Stimulated activated CD8-positive, alpha-beta memory T cell treated with anti-CD3 and anti-CD28 coated beads, Interleukin-7, amount 100 ng/mL, for 48 hours (primary cell): ENCODE measurements at regions not wholly inside any gene's neighbourhood (a gene's known extent, or its start where the extent isn't known, plus 50 kb on each side); places are given as distances from the start of the nearest gene placed in this dataset.
"Not testable (repeated sequence)": the region's sequence is repeated elsewhere in the genome, so short reads cannot be mapped to it uniquely, and the experiment has no call there.

ENCODE experiments used
- DNase-seq, 2 donors: peaks; one replicate each; pipeline ENCODE4 v3.0.0-alpha.2; 2020; ENCODE audit warnings: low read depth in 1 of 2; ENCODE audit errors: extremely low read depth in 1 of 2

- no peak for DNase-seq
Observed at GRCh38 chr6:121544691-121545090, 109.2 kb downstream of the GJA1 start.

- DNase-seq: no peak
Observed at GRCh38 chr6:121548131-121548530, 112.7 kb downstream of the GJA1 start.

DNA sequence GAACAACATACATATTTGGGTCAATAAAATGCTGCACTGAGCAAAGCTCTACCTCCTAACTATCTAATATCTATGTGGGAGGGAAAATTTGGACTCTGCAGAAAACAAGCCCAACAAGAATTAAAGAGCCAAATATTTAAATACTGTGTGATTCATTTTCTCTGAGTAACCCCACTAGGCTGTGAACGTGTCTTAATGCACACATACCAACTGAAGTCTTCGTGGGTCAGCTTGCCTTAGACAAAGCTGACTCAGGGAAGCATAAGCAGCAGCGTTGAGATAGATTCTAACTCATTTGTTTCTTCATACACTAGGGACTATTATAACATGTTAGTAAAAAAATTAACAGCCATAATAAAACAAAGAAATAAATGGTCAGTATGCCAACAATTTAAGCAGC, 114.3 kb downstream of the GJA1 start:
- no peak for DNase-seq

DNA sequence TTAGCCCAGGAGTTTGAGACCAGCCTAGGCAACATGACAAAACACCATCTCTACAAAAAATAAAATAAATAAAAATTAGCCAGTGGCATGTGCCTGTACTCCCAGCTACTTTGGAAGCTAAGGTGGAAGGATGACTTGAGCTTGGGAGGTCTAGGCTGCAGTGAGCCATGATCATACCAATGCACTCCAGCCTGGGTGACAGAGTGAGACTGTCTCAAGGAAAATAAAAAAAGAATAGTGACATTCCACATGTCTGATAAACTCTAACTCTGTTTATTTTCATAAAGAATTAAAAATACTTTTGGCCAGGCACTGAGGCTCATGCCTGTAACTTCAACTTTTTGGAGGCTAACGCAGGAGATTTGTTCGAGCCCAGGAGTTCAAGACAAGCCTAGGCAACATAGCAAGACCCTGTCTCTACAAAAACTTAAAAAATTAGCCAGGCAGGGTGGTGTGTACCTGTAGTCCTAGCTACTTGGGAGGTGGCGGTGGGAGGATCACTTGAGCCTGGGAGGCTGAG, 115.1 kb downstream of the GJA1 start:
- no peak for DNase-seq

GRCh38 chr6:121555201-121555600, 119.8 kb downstream of the GJA1 start:
- DNase-seq: no peak

GRCh38 chr6:121556149-121556548, 120.7 kb downstream of the GJA1 start:
- DNase-seq: not testable (repeated sequence)

GRCh38 chr6:121557146-121557940, 121.9 kb downstream of the GJA1 start:
- no peak for DNase-seq

GRCh38 chr6:121559611-121560269, 124.3 kb downstream of the GJA1 start:
- no peak for DNase-seq

DNA sequence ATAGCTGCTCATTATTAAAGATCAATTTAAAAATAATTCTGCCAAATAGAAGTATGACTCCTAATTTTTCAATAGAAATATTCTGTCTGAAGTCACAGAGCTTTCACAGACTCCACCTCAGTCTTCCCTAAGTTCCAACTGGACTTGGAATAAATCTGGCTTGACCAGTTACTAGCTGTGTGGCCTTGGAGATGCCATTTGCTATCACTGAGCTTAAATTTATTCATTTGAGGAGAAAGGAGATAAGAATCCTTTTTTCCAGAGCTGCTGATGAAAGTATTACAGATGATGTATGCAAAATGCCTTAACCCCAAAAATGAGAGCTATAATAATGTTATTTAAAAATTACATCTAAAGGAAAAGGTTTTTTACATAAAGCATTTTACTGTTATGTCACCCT, 125.0 kb downstream of the GJA1 start:
- DNase-seq: no peak

- DNase-seq: no peak
Observed at GRCh38 chr6:121563286-121563685, 127.8 kb downstream of the GJA1 start.

DNA sequence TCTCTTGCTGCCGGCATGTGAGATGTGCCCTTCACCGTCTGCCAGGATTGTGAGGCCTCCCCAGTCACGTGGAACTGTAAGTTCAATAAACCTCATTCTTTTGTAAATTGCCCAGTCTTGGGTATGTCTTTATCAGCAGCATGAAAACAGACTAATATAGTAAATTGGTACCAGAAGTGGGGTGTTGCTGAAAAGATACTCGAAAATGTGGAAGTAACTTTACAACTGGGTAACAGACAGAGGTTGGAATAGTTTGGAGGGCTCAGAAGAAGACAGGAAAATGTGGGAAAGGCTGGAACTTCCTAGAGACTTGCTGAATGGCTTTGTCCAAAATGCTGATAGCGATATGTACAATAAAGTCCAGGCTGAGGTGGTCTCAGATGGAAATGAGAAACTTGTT, 129.1 kb downstream of the GJA1 start:
- DNase-seq: not testable (repeated sequence)

DNA sequence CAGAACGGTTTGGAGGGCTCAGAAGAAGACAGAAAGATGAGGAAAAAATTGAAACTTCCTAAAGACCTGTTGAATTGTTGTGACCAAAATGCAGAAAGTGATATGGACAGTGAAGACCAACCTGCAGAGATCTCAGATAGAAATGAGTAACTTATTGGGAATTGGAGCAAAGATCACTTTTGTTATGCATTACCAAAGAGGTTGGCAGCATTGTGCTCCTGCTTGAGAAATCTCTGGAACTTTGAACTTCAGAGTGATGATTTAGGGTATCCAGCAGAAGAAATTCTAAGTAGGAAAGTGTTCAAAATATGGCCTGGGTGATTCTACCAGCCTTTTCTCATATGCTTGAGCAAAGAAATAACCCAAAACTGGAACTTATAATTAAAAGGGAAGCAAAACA, 136.0 kb downstream of the GJA1 start:
- DNase-seq: no peak

GRCh38 chr6:121573481-121573880, 138.0 kb downstream of the GJA1 start:
- no peak for DNase-seq

- no peak for DNase-seq
Observed at GRCh38 chr6:121578216-121578615, 142.8 kb downstream of the GJA1 start.

- no peak for DNase-seq
Observed at GRCh38 chr6:121579478-121579877, 144.0 kb downstream of the GJA1 start.

GRCh38 chr6:121581327-121581726, 145.9 kb downstream of the GJA1 start:
- DNase-seq: no peak

GRCh38 chr6:121582262-121582661, 146.8 kb downstream of the GJA1 start:
- DNase-seq: no peak

DNA sequence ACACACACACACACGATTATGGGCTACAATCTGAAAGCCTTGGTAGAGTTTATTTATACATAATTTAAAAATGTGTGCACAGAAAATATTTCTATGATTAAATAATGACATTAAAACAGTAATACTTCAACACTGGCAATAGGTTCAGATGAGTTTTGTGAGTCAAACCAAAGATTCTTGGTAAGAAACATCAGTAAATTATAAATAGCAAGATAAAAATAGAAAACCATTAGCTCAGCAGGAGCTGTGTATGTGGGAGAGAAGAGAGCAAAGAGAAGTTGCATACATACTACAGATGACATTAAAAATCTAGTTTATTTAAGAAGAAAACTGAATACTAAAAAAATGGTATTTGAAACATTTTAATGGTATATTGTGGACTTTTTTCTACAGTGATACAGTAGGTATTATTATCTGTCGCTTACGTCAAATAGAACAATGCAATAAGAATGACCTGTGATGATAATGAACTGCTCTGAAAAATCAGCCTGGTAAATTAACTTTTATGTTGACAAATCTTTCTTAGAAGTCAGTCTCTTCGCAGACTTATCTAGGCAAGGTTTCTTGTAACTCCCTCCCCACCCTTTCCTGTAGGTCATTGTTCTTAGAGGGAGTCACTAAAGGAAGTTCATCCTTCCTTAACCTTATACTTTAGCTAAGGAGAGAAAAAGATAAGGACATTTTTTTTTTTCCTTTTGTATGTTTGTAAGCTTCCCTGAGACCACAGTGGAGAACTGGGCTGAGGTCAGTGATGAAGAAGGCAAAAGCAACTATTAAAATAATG, 149.3 kb downstream of the GJA1 start:
- no peak for DNase-seq

DNA sequence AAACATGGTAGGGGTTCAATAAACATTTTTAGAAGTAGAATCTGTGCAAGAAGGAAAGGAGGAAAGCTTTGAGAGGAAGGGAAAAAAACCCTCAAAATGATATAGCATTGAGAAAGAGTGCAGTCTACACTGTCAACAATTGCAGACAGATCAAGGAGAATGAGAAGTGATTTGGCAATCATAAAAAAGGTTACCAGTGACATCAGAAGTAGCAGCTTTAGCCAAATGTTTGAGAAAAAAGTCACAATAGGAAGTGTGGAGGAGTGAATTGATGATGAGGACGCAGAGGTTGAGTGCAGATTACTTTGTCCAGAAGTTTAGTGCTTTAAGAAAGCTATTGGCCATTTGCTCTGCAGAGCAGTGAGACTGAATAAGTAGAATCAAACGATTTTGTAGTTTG, 155.0 kb downstream of the GJA1 start:
- no peak for DNase-seq

- no peak for DNase-seq
Observed at GRCh38 chr6:121590916-121591315, 155.5 kb downstream of the GJA1 start.

GRCh38 chr6:121592261-121592935, 157.0 kb downstream of the GJA1 start:
- DNase-seq: no peak
